GM12878 (cell line): ENCODE measurements at regions not wholly inside any gene's neighbourhood (a gene's known extent, or its start where the extent isn't known, plus 50 kb on each side); places are given as distances from the start of the nearest gene placed in this dataset.

Source experiments
- ATAC-seq: fragments of 200-7000 bp; cut with Tn5 transposase; 3 replicates; pipeline ENCODE4 v1.9.1; 2020; ENCODE audit warnings: mild to moderate bottlenecking, moderate library complexity
- BruUV-seq: library from RNA; stranded (reverse); fragments of 400-500 nt; replicated peaks from 2 replicates; lab custom pipeline; 2021; lab: Mats Ljungman, UMichigan
- CTCF ChIA-PET: fragments of 300-600 bp; sonication (Branson Sonifier 250); formaldehyde crosslinking; extraction: SDS; loops from one replicate; lab custom pipeline; 2021; ENCODE audit warnings: inconsistent platforms; lab: Yijun Ruan, JAX
- POLR2A ChIA-PET: fragments of 350-600 bp; formaldehyde crosslinking; extraction: SDS; loops from one replicate; lab custom pipeline; 2021; ENCODE audit warnings: inconsistent platforms; lab: Charles Lee
- RAD21 ChIA-PET: fragments of 300-600 bp; sonication (Branson Sonifier 250); formaldehyde crosslinking; loops from one replicate; lab custom pipeline; 2023; ENCODE audit warnings: antibody characterized with exemption; ENCODE audit not compliant: unreplicated experiment; lab: Charles Lee
- SMC1A ChIA-PET: fragments of 300-600 bp; sonication (Branson Sonifier 250); formaldehyde crosslinking; loops from one replicate; lab custom pipeline; 2023; ENCODE audit not compliant: unreplicated experiment, uncharacterized antibody; lab: Charles Lee
- DNase-seq: peaks from one replicate; pipeline ENCODE4 v3.0.0-alpha.2; 2011; ENCODE audit warnings: low read depth, low spot score
- FAIRE-seq: peaks from 3 replicates; lab custom pipeline; 2011; peaks lifted over from hg19 to GRCh38; lab: Jason Lieb, UNC
- H2AFZ ChIP-seq: 2 replicates; pipeline ENCODE4 v1.6.0; 2011; ENCODE audit warnings: low read depth, low read length, control low read depth; ENCODE audit not compliant: control insufficient read depth
- H3K27ac ChIP-seq: 2 replicates; pipeline ENCODE4 v1.5.1; 2011; ENCODE audit warnings: control low read depth; ENCODE audit not compliant: control insufficient read depth, insufficient read depth
- H3K27me3 ChIP-seq, 2 experiments: replicated peaks in 1 of 2; 2 replicates each; pipeline versions ENCODE4 v1.6.0 to v1.6.1; 2011; ENCODE audit warnings: low read length in 1 of 2; ENCODE audit not compliant: control insufficient read depth in 2 of 2, insufficient read depth in 2 of 2
- H3K36me3 ChIP-seq, 2 experiments: 2 replicates each; pipeline ENCODE4 v1.5.1; 2011; ENCODE audit warnings: low read length in 1 of 2; ENCODE audit not compliant: control insufficient read depth in 2 of 2, insufficient read depth in 2 of 2
- H3K4me1 ChIP-seq: 2 replicates; pipeline ENCODE4 v1.6.1; 2011; ENCODE audit warnings: mild to moderate bottlenecking, low read length, moderate library complexity, mixed read lengths; ENCODE audit not compliant: control insufficient read depth, insufficient read depth
- H3K4me2 ChIP-seq: 2 replicates; pipeline ENCODE4 v1.6.0; 2011; ENCODE audit warnings: control low read depth; ENCODE audit not compliant: control insufficient read depth, insufficient read depth
- H3K4me3 ChIP-seq: fragments of 200-600 bp; sonication (generic); 2 replicates; pipeline ENCODE4 v1.5.1; 2016
- H3K79me2 ChIP-seq: 2 replicates; pipeline ENCODE4 v1.6.0; 2011; ENCODE audit warnings: low read length; ENCODE audit not compliant: control insufficient read depth, insufficient read depth
- H3K9ac ChIP-seq: 2 replicates; pipeline ENCODE4 v1.8.0; 2011; ENCODE audit warnings: low read length, control low read depth, mixed read lengths; ENCODE audit not compliant: control insufficient read depth, insufficient read depth
- H3K9me3 ChIP-seq: replicated peaks from 3 replicates; pipeline ENCODE4 v1.5.1; 2011; ENCODE audit warnings: mild to moderate bottlenecking, low read length; ENCODE audit not compliant: control insufficient read depth, insufficient read depth
- H4K20me1 ChIP-seq: 2 replicates; pipeline ENCODE4 v1.6.0; 2011; ENCODE audit not compliant: control insufficient read depth, insufficient read depth
- BHLHE40 ChIP-seq, 2 experiments: fragments of 450-650 bp in 1 of 2; IDR thresholded peaks; 2 replicates each; pipeline ENCODE4 v1.6.1; 2011 to 2017; ENCODE audit warnings: low read depth in 2 of 2, borderline replicate concordance in 1 of 2, improper control_type of control experiment in 1 of 2, low read length in 1 of 2, mild to moderate bottlenecking in 1 of 2
- CBX5 ChIP-seq: sonication (generic); IDR thresholded peaks from 2 replicates; pipeline ENCODE4 v1.6.1; 2016; ENCODE audit warnings: low read depth, moderate library complexity, mild to moderate bottlenecking, inconsistent platforms
- CREB1 ChIP-seq: IDR thresholded peaks from 2 replicates; pipeline ENCODE4 v1.6.1; 2012; ENCODE audit warnings: low read depth, mild to moderate bottlenecking, inconsistent platforms
- ESRRA ChIP-seq: IDR thresholded peaks from 2 replicates; pipeline ENCODE4 v1.6.1; 2012; ENCODE audit warnings: mild to moderate bottlenecking, low read length, improper control_type of control experiment
- HCFC1 ChIP-seq: fragments of 150-350 bp; IDR thresholded peaks from 2 replicates; pipeline ENCODE4 v1.6.1; 2014; ENCODE audit warnings: low read length
- JUNB ChIP-seq: IDR thresholded peaks from 2 replicates; pipeline ENCODE4 v1.6.1; 2016; ENCODE audit warnings: antibody characterized with exemption, mild to moderate bottlenecking
- PKNOX1 ChIP-seq: fragments of 450-650 bp; IDR thresholded peaks from 2 replicates; pipeline ENCODE4 v1.6.1; 2016; ENCODE audit warnings: mild to moderate bottlenecking
- RB1 ChIP-seq: fragments of 450-650 bp; formaldehyde crosslinking; IDR thresholded peaks from 2 replicates; pipeline ENCODE4 v1.6.1; 2017; ENCODE audit warnings: mild to moderate bottlenecking, borderline replicate concordance
- RUNX3 ChIP-seq: IDR thresholded peaks from 2 replicates; pipeline ENCODE4 v1.6.1; 2012; ENCODE audit warnings: low read length, inconsistent platforms
- YY1 ChIP-seq: IDR thresholded peaks from 2 replicates; pipeline ENCODE4 v1.6.1; 2011; ENCODE audit warnings: low read depth, mild to moderate bottlenecking, low read length
- ZNF384 ChIP-seq: IDR thresholded peaks from 2 replicates; pipeline ENCODE4 v1.6.1; 2012; ENCODE audit warnings: low read depth, mild to moderate bottlenecking, low read length, improper control_type of control experiment, borderline replicate concordance
- ZNF622 ChIP-seq: fragments of 450-650 bp; IDR thresholded peaks from 2 replicates; pipeline ENCODE4 v1.6.1; 2017; ENCODE audit warnings: mild to moderate bottlenecking, inconsistent platforms
- ZNF687 ChIP-seq: fragments of 450-650 bp; IDR thresholded peaks from 2 replicates; pipeline ENCODE4 v1.6.1; 2017; ENCODE audit warnings: mild to moderate bottlenecking, moderate library complexity
- WGBS: methylation state at CpG from one replicate; pipeline ENCODE4 v1.1.6; 2016; ENCODE audit warnings: low lambda C conversion rate; ENCODE audit not compliant: insufficient replicate concordance, insufficient coverage; ENCODE audit errors: missing lambda C conversion rate; 5-methylcytosine and 5-hydroxymethylcytosine counted together
- in situ Hi-C: fragments of 300-500 bp; cut with MboI; formaldehyde crosslinking; loops from 9 replicates; pipeline ENCODE4 v1.14.3; 2018; ENCODE audit warnings: mixed read lengths
- intact Hi-C: fragments of 100-400 bp; cut with micrococcal nuclease; formaldehyde crosslinking; loops from one replicate; pipeline ENCODE4 v1.14.2; 2022; ENCODE audit not compliant: unreplicated experiment
- TF ChIP-seq, protein P1 (sequence below): IDR thresholded peaks from 2 replicates; pipeline ENCODE4 v1.6.1; 2011; ENCODE audit warnings: low read depth, low read length, improper control_type of control experiment, borderline replicate concordance

GRCh38 chr17:13879961-13880466, 189.3 kb upstream of the COX10 start:
- CTCF ChIA-PET: no interaction called here

More at GRCh38 chr17:13879961-13880466, 189.3 kb upstream of the COX10 start:
- DNase-seq (no peak), FAIRE-seq (no peak), ATAC-seq (no peak)
- H3K4me1 ChIP-seq: no peaks in the 10 kb centered on the region
- H4K20me1 ChIP-seq: no peaks in the 10 kb centered on the region
- H3K4me3 ChIP-seq: no peak overlapping the region
- RAD21 ChIA-PET: no interaction called here
- intact Hi-C loops (no loop called here), in situ Hi-C loops (no loop called here)
- H3K4me2 ChIP-seq: no peak overlapping the region
- no peak overlapping the region for H3K9ac ChIP-seq
- no peaks in the 10 kb centered on the region for H3K79me2 ChIP-seq
- no TSS peak for BruUV-seq
- no peaks in the 10 kb centered on the region for H3K36me3 ChIP-seq
- TF ChIP-seq PKNOX1 (no peak), ESRRA (no peak), ZNF622 (no peak), JUNB (no peak), ZNF687 (no peak), CREB1 (no peak), RB1 (no peak), ZNF384 (no peak), YY1 (no peak), RUNX3 (no peak), HCFC1 (no peak), CBX5 (no peak), BHLHE40 (IDR thresholded peaks at IDR 0.05; ENCODE audit: borderline replicate concordance in 1 of 2, low read depth in 2 of 2, low read length in 1 of 2) (no peak)
- TF ChIP-seq, protein P1, sequence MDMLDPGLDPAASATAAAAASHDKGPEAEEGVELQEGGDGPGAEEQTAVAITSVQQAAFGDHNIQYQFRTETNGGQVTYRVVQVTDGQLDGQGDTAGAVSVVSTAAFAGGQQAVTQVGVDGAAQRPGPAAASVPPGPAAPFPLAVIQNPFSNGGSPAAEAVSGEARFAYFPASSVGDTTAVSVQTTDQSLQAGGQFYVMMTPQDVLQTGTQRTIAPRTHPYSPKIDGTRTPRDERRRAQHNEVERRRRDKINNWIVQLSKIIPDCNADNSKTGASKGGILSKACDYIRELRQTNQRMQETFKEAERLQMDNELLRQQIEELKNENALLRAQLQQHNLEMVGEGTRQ: no peak
- H3K9me3 ChIP-seq: no peaks in the 10 kb centered on the region
- POLR2A ChIA-PET: no interaction called here
- H3K27me3 ChIP-seq: no peaks in the 10 kb centered on the region
- 47% methylated on average over 5 of the region's 5 CpGs for WGBS
- SMC1A ChIA-PET: no interaction called here
- H3K27ac ChIP-seq: no peak overlapping the region
- no peak overlapping the region for H2AFZ ChIP-seq
